ENCODE measurements at regions not wholly inside any gene's neighbourhood (a gene's known extent, or its start where the extent isn't known, plus 50 kb on each side); places are given as distances from the start of the nearest gene placed in this dataset.

- no peak for TF ChIP-seq CTCF (IDR thresholded peaks at IDR 0.05)
- TF ChIP-seq POLR2A (IDR thresholded peaks at IDR 0.05), result no peak
These were observed 114.1 kb upstream of the NPY2R start for GRCh38 chr4:155094201-155094820.

Data from esophagus squamous epithelium (tissue), 4 donors.